ENCODE measurements at regions not wholly inside any gene's neighbourhood (a gene's known extent, or its start where the extent isn't known, plus 50 kb on each side); places are given as distances from the start of the nearest gene placed in this dataset.

DNA sequence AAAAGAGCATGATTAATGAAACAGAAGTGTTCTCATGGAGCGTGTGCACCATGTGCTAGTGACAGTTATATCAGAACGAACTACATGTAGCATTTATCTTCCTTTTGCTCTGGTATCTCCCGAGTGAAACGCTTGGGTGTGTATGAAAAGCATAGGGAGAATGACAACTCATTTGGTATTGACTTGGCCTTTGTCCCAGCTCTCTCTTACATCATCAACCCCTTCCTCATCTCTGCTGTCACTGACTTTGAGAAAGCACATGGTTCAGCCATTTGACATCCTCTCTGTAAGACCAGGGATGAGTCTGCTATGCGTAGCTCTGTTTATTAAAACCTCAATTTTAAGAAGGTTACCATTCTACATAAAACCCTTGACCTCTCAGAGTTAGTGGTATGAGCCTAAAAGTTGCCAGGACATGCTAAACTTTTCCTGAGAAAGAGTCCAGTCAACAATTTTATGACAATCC is 201.0 kb downstream of the NRIP1 start:
- Histone ChIP-seq H4K91ac (ENCODE audit: insufficient read length, low read depth, low read length) (no peak overlapping the region), H3K56ac (ENCODE audit: insufficient read length, low read depth, low read length) (no peak overlapping the region), H4K5ac (ENCODE audit: insufficient read length, low read depth, low read length) (no peak overlapping the region), H2BK20ac (ENCODE audit: low read depth, low read length, poor library complexity, severe bottlenecking) (no peak overlapping the region), H4K8ac (replicated peaks; ENCODE audit: insufficient read length, low read depth, low read length) (no peak overlapping the region), H3K4me1 (ENCODE audit: insufficient read depth, low read length) (no peaks in the 10 kb centered on the region), H3K27ac (ENCODE audit: insufficient read length, low read depth, low read length) (no peak overlapping the region), H4K20me1 (ENCODE audit: control insufficient read depth, insufficient read depth, insufficient read length) (no peaks in the 10 kb centered on the region), H3K9ac (ENCODE audit: extremely low read depth, insufficient read length, low read length) (no peak overlapping the region), H3K23me2 (ENCODE audit: insufficient read length, low read depth, low read length, poor library complexity, severe bottlenecking) (no peaks in the 10 kb centered on the region), H2BK12ac (ENCODE audit: insufficient read length, low read depth, low read length) (no peak overlapping the region), H3K14ac (ENCODE audit: insufficient read depth, low read length) (no peak overlapping the region), H2BK5ac (ENCODE audit: insufficient read length, low read length) (no peak overlapping the region), H3K9me3 (ENCODE audit: control insufficient read depth, low read depth, low read length) (peaks cover 7% of the 10 kb centered on the region), H3K4ac (ENCODE audit: low read depth, low read length) (no peak overlapping the region), H3K79me1 (ENCODE audit: insufficient read depth, low read depth, low read length, poor library complexity, severe bottlenecking) (no peaks in the 10 kb centered on the region), H3K27me3 (ENCODE audit: insufficient read depth, low read length) (no peaks in the 10 kb centered on the region), H3K4me2 (ENCODE audit: insufficient read depth, insufficient read length, low read length) (no peak overlapping the region), H2BK15ac (ENCODE audit: low read depth, low read length) (no peak overlapping the region), H3K18ac (ENCODE audit: insufficient read length, low read depth, low read length) (no peak overlapping the region), H3K23ac (ENCODE audit: insufficient read length, low read depth, low read length) (no peak overlapping the region), H2BK120ac (ENCODE audit: low read depth, low read length, poor library complexity, severe bottlenecking) (no peak overlapping the region), H3T11ph (ENCODE audit: low read length) (no peak overlapping the region), H3K79me2 (ENCODE audit: insufficient read depth, low read length) (no peaks in the 10 kb centered on the region), H2AK5ac (ENCODE audit: insufficient read length, low read length) (no peak overlapping the region), H2AFZ (ENCODE audit: low read length) (no peak overlapping the region)
- H3K4me1 Mint-ChIP-seq = peaks cover 10 to 18% of the 10 kb centered on the region in 2 experiments
- H3K27ac Mint-ChIP-seq = no peak overlapping the region
- TF ChIP-seq, protein P1, sequence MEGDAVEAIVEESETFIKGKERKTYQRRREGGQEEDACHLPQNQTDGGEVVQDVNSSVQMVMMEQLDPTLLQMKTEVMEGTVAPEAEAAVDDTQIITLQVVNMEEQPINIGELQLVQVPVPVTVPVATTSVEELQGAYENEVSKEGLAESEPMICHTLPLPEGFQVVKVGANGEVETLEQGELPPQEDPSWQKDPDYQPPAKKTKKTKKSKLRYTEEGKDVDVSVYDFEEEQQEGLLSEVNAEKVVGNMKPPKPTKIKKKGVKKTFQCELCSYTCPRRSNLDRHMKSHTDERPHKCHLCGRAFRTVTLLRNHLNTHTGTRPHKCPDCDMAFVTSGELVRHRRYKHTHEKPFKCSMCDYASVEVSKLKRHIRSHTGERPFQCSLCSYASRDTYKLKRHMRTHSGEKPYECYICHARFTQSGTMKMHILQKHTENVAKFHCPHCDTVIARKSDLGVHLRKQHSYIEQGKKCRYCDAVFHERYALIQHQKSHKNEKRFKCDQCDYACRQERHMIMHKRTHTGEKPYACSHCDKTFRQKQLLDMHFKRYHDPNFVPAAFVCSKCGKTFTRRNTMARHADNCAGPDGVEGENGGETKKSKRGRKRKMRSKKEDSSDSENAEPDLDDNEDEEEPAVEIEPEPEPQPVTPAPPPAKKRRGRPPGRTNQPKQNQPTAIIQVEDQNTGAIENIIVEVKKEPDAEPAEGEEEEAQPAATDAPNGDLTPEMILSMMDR (conservative IDR thresholded peaks at IDR 0.05) = no peak
- no peak overlapping the region for H3K4me3 Mint-ChIP-seq
- no peaks in the 10 kb centered on the region for H3K27me3 Mint-ChIP-seq (ENCODE audit: low read depth)
- no peak for DNase-seq
- peaks cover 21 to 22% of the 10 kb centered on the region in 2 experiments for H3K9me3 Mint-ChIP-seq
- peaks cover 9 to 27% (median 17%) of the 10 kb centered on the region in 3 experiments; a peak in 6 of 7 replicates for H3K36me3 Mint-ChIP-seq (ENCODE audit: insufficient read depth in 1 of 3, low read depth in 3 of 3)
- no CpG with 5 or more reads among the region's 5 CpGs for WGBS (ENCODE audit: extremely low coverage, insufficient read length, low lambda C conversion rate)

Measured in H9 (cell line).